ENCODE measurements at regions not wholly inside any gene's neighbourhood (a gene's known extent, or its start where the extent isn't known, plus 50 kb on each side); places are given as distances from the start of the nearest gene placed in this dataset.

DNA sequence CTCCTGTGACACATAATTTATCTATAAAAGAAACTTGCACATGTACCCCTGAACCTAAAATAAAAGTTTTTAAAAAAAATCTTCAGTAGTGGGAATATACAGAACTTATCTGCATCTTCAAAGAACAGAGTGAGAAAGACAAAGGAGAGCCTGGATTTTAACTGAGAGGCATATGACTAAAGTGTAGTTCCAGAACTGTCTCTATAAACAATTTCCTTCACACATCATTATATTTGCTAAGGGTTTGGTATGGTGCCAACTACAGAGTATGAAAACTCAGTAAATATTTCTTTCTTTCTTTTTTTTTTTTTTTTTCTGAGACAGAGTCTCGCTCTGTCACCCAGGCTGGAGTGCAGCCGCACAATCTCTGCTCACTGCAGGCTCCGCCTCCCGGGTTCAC is 49.9 kb upstream of the NFKB1 start:
- TF ChIP-seq POLR2A (IDR thresholded peaks at IDR 0.05) (no peak), POLR2AphosphoS5 (IDR thresholded peaks at IDR 0.05) (no peak), EP300 (IDR thresholded peaks at IDR 0.05) (no peak)
- TF ChIP-seq, protein P1, sequence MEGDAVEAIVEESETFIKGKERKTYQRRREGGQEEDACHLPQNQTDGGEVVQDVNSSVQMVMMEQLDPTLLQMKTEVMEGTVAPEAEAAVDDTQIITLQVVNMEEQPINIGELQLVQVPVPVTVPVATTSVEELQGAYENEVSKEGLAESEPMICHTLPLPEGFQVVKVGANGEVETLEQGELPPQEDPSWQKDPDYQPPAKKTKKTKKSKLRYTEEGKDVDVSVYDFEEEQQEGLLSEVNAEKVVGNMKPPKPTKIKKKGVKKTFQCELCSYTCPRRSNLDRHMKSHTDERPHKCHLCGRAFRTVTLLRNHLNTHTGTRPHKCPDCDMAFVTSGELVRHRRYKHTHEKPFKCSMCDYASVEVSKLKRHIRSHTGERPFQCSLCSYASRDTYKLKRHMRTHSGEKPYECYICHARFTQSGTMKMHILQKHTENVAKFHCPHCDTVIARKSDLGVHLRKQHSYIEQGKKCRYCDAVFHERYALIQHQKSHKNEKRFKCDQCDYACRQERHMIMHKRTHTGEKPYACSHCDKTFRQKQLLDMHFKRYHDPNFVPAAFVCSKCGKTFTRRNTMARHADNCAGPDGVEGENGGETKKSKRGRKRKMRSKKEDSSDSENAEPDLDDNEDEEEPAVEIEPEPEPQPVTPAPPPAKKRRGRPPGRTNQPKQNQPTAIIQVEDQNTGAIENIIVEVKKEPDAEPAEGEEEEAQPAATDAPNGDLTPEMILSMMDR (IDR thresholded peaks at IDR 0.05): no peak
- intact Hi-C loops (cut with DNase I): no loop called here
- Histone ChIP-seq H3K27ac (no peak overlapping the region), H3K27me3 (no peaks in the 10 kb centered on the region), H3K4me3 (no peak overlapping the region), H3K9me3 (no peaks in the 10 kb centered on the region), H3K36me3 (no peaks in the 10 kb centered on the region), H3K4me1 (no peaks in the 10 kb centered on the region)
- WGBS, 2 donors: 79 to 87% methylated on average over 4 of the region's 4 CpGs
- no peak for DNase-seq
